ENCODE measurements at regions not wholly inside any gene's neighbourhood (a gene's known extent, or its start where the extent isn't known, plus 50 kb on each side); places are given as distances from the start of the nearest gene placed in this dataset.

DNA sequence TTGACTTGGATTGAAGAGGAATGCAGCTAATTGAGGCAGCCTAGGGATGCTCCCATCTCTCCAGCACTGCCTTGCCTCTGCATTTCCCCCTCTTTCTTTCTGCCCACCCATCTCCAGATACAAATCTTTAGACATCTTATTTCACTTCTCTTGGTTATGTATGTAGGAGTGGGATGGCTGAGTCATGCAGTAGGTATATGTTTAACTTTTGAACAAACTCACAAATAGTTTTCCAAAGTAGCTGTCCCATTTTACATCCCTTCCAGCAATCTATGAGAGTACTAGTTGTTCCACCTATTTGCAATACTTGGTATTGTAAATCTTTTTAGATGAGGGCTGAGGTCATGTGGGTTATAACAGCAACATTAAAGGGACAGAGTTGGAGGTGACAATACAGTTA, 329.9 kb downstream of the DYSF start:
- TF ChIP-seq, protein P1, sequence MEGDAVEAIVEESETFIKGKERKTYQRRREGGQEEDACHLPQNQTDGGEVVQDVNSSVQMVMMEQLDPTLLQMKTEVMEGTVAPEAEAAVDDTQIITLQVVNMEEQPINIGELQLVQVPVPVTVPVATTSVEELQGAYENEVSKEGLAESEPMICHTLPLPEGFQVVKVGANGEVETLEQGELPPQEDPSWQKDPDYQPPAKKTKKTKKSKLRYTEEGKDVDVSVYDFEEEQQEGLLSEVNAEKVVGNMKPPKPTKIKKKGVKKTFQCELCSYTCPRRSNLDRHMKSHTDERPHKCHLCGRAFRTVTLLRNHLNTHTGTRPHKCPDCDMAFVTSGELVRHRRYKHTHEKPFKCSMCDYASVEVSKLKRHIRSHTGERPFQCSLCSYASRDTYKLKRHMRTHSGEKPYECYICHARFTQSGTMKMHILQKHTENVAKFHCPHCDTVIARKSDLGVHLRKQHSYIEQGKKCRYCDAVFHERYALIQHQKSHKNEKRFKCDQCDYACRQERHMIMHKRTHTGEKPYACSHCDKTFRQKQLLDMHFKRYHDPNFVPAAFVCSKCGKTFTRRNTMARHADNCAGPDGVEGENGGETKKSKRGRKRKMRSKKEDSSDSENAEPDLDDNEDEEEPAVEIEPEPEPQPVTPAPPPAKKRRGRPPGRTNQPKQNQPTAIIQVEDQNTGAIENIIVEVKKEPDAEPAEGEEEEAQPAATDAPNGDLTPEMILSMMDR (conservative IDR thresholded peaks at IDR 0.05; ENCODE audit: low read depth in 2 of 2) = no peak
- no peak for TF ChIP-seq CREB1 (CRISPR knock-in tag; IDR thresholded peaks at IDR 0.05; ENCODE audit: low read depth)
